Activated CD8-positive, alpha-beta memory T cell treated with anti-CD3 and anti-CD28 coated beads, Interleukin-2, amount 10 ng/mL, durations not matched to agents 7 days and 5 days (primary cell): ENCODE measurements at regions not wholly inside any gene's neighbourhood (a gene's known extent, or its start where the extent isn't known, plus 50 kb on each side); places are given as distances from the start of the nearest gene placed in this dataset.

ENCODE experiments used
- ATAC-seq: fragments of 150-1000 bp; cut with Tn5 transposase; one replicate; pipeline ENCODE4 v1.10.0; 2021; ENCODE audit warnings: moderate library complexity
- CTCF ChIA-PET: fragments of 350-600 bp; sonication (Branson Sonifier 250); formaldehyde crosslinking; loops from one replicate; lab custom pipeline; 2021; ENCODE audit warnings: antibody characterized with exemption; lab: Charles Lee
- DNase-seq: peaks from one replicate; pipeline ENCODE4 v3.0.0-alpha.2; 2020
- H3K27ac Mint-ChIP-seq: one replicate; pipeline ENCODE4 v1.8.0; 2021; ENCODE audit warnings: mild to moderate bottlenecking, mixed read lengths
- H3K27me3 Mint-ChIP-seq: one replicate; pipeline ENCODE4 v1.8.0; 2021; ENCODE audit warnings: mixed read lengths
- H3K36me3 Mint-ChIP-seq: one replicate; pipeline ENCODE4 v1.8.0; 2021; ENCODE audit warnings: mild to moderate bottlenecking, mixed read lengths
- H3K4me1 Mint-ChIP-seq: one replicate; pipeline ENCODE4 v1.8.0; 2021; ENCODE audit warnings: mixed read lengths
- H3K4me3 Mint-ChIP-seq: one replicate; pipeline ENCODE4 v1.8.0; 2021; ENCODE audit warnings: mild to moderate bottlenecking, moderate library complexity, mixed read lengths
- H3K9me3 Mint-ChIP-seq: one replicate; pipeline ENCODE4 v1.8.0; 2022; ENCODE audit warnings: low read depth, mixed read lengths

GRCh38 chr4:181151856-181152255, 1091.3 kb upstream of the TENM3 start:
- CTCF ChIA-PET: no interaction called here
- Mint-ChIP-seq H3K36me3 (no peaks in the 10 kb centered on the region), H3K9me3 (no peaks in the 10 kb centered on the region), H3K4me3 (no peak overlapping the region), H3K27ac (no peak overlapping the region), H3K27me3 (no peaks in the 10 kb centered on the region), H3K4me1 (peaks cover 1% of the 10 kb centered on the region)
- DNase-seq (no peak), ATAC-seq (no peak)

DNA sequence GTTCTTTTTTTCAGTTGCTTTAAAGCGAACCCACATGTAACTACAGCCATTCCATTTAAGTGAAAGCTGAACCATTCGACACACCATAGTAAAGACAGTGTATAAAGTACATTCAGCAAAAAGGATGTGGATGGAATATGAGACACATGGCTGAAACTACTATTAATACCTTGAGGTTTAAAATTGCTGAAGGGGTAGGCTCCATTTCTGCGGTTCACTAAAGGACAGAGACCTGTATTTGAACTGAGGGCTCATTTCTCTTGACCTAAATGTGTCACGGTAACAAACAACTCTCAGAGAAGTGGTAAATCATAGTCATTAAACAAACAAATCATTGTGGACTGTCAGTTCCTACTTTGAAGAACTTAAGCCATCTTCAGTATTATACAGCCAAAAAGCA, 1085.6 kb upstream of the TENM3 start:
- Mint-ChIP-seq H3K36me3 (no peaks in the 10 kb centered on the region), H3K27ac (no peak overlapping the region), H3K4me1 (no peaks in the 10 kb centered on the region), H3K4me3 (no peak overlapping the region), H3K27me3 (no peaks in the 10 kb centered on the region), H3K9me3 (no peaks in the 10 kb centered on the region)
- CTCF ChIA-PET: no interaction called here
- DNase-seq (no peak), ATAC-seq (no peak)

GRCh38 chr4:181158971-181159370, 1084.2 kb upstream of the TENM3 start:
- Mint-ChIP-seq H3K4me3 (no peak overlapping the region), H3K27me3 (no peaks in the 10 kb centered on the region), H3K4me1 (no peaks in the 10 kb centered on the region), H3K9me3 (no peaks in the 10 kb centered on the region), H3K36me3 (no peaks in the 10 kb centered on the region), H3K27ac (no peak overlapping the region)
- CTCF ChIA-PET: no interaction called here
- ATAC-seq (no peak), DNase-seq (no peak)

DNA sequence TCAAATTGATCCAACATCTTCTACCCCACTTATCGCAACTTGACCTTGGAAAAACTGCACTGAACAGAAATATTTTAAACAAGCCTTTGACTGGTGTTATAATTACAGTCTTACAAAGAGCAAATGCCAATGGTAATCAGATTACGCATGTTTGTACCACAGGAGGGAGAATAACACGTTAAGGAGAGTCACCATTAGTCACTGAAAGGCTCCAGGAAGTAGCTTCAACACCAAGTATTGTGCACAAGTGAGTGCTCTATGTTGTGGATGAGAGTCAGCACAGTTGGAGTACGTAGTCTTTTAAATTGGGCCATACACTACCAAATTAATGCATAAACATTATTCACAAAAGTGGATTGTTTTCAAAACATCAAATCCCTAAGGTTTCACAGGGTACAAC, 1081.5 kb upstream of the TENM3 start:
- CTCF ChIA-PET: no interaction called here
- ATAC-seq (no peak), DNase-seq (no peak)
- H3K9me3 Mint-ChIP-seq: no peaks in the 10 kb centered on the region
- no peaks in the 10 kb centered on the region for H3K36me3 Mint-ChIP-seq
- no peaks in the 10 kb centered on the region for H3K4me1 Mint-ChIP-seq
- H3K27me3 Mint-ChIP-seq: no peaks in the 10 kb centered on the region
- no peak overlapping the region for H3K4me3 Mint-ChIP-seq
- H3K27ac Mint-ChIP-seq: no peak overlapping the region

DNA sequence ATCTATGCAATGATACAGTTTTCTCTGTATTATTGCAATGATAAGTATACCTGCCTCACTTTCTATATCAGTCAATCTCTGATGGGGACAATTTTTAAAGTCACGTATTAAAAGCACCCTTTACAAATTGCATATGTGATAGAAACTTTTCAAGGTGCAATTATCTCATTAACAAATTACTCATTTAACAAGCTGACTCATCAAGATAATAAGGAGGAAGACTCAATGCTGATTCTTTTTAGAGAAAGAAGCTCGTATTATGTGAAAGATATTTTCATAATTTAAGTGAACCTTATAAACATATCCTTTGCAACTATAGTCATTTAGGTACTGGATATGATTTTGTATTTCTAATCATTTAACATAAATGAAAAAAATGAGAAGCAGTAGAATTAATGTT, 1080.9 kb upstream of the TENM3 start:
- Mint-ChIP-seq H3K4me1 (no peaks in the 10 kb centered on the region), H3K27me3 (no peaks in the 10 kb centered on the region), H3K36me3 (no peaks in the 10 kb centered on the region), H3K4me3 (no peak overlapping the region), H3K27ac (no peak overlapping the region), H3K9me3 (no peaks in the 10 kb centered on the region)
- CTCF ChIA-PET: no interaction called here
- ATAC-seq (no peak), DNase-seq (no peak)

- Mint-ChIP-seq H3K4me3 (no peak overlapping the region), H3K27ac (no peak overlapping the region), H3K4me1 (no peaks in the 10 kb centered on the region), H3K27me3 (no peaks in the 10 kb centered on the region), H3K9me3 (no peaks in the 10 kb centered on the region), H3K36me3 (no peaks in the 10 kb centered on the region)
- ATAC-seq: no peak
- CTCF ChIA-PET: no interaction called here
- DNase-seq: no peak
These were observed 1080.5 kb upstream of the TENM3 start for GRCh38 chr4:181162676-181163075.

GRCh38 chr4:181166742-181167399, 1076.3 kb upstream of the TENM3 start:
- DNase-seq (no peak), ATAC-seq (no peak)
- Mint-ChIP-seq H3K27me3 (no peaks in the 10 kb centered on the region), H3K27ac (no peak overlapping the region), H3K9me3 (no peaks in the 10 kb centered on the region), H3K4me3 (no peak overlapping the region), H3K4me1 (no peaks in the 10 kb centered on the region), H3K36me3 (no peaks in the 10 kb centered on the region)
- CTCF ChIA-PET: no interaction called here

DNA sequence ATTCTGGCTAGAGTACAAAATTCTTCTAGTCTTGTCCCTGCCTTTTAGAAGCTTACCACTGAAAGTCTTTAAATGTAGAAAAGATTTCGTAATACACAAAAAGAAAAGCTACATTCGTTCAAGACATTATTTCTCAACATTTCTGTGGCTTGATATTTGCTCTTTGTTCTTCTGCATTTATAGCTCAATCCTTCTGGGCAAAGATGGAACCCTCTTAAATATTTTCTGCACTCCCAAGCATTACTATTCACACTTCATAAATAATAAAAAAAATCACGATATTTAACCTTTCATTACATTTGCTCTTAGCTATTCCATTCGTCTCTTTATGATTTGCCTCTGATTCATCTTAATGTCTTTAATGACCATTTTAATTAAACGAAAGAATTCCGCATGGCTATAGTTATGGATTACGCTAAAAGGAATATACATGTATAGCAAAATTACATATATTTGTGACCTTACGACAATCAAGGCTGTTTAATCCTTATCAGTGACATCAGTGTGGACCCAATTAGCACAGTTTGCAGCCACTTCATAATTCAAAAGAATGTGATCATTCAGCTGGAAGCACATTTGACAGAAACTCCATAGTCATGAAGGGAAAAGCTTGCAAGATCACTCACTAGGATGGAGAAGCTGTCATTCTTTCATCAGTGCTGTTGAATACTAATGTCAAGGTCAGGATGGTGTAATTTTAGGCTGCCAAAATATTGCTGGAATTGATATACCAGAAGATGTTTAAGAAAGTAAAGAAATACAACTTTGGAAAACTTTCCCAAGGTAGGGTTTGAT, 1075.0 kb upstream of the TENM3 start:
- Mint-ChIP-seq H3K36me3 (no peaks in the 10 kb centered on the region), H3K4me3 (no peak overlapping the region), H3K4me1 (no peaks in the 10 kb centered on the region), H3K9me3 (no peaks in the 10 kb centered on the region), H3K27ac (no peak overlapping the region), H3K27me3 (no peaks in the 10 kb centered on the region)
- CTCF ChIA-PET: no interaction called here
- no peak for DNase-seq
- ATAC-seq: no peak

DNA sequence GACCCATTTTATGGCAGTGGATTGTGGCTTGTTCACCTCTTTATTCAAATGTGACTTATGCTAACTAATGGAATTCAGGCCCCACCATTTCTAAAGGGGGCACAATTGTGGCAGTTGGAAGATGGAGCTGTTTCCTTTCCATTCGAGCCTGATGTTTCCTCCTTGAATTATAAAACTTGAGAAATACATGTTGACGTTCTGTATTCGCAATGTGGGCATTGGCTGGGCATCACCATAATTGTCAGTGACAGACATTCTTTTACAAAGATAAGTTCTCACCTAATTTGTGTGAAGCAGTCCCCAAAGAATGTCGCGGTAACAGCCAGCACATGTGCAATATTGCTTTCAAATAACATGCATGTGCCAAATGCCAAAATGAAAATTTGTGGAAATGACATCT, 1070.2 kb upstream of the TENM3 start:
- Mint-ChIP-seq H3K27me3 (no peaks in the 10 kb centered on the region), H3K9me3 (peaks cover 2% of the 10 kb centered on the region), H3K27ac (no peak overlapping the region), H3K36me3 (no peaks in the 10 kb centered on the region), H3K4me1 (no peaks in the 10 kb centered on the region), H3K4me3 (no peak overlapping the region)
- ATAC-seq: no peak
- DNase-seq: no peak
- CTCF ChIA-PET: no interaction called here

GRCh38 chr4:181176306-181176705, 1066.9 kb upstream of the TENM3 start:
- no peak overlapping the region for H3K4me3 Mint-ChIP-seq
- H3K27ac Mint-ChIP-seq: no peak overlapping the region
- CTCF ChIA-PET: no interaction called here
- H3K27me3 Mint-ChIP-seq: no peaks in the 10 kb centered on the region
- peaks cover 2% of the 10 kb centered on the region for H3K9me3 Mint-ChIP-seq
- H3K36me3 Mint-ChIP-seq: no peaks in the 10 kb centered on the region
- DNase-seq (no peak), ATAC-seq (no peak)
- no peaks in the 10 kb centered on the region for H3K4me1 Mint-ChIP-seq

DNA sequence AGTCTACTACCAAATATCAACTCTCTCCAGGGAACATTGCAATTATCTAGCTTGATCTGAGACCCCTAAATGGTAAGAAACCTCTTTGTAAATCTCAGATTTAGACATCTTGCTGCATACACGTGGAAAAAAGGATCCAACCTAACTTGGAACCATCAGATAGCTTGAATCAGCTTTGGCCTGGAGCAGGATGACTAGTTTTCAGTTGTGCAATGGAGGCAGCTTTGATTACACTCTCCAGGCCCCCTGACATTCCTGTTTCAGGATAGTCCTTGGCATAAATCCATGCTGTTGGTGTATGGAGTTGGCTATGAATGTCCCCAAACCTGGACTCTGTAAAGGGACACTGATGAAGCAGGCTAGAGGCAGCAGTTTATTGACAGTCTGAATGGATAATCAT, 1061.9 kb upstream of the TENM3 start:
- Mint-ChIP-seq H3K27me3 (no peaks in the 10 kb centered on the region), H3K27ac (no peak overlapping the region), H3K4me1 (no peaks in the 10 kb centered on the region), H3K4me3 (no peak overlapping the region), H3K9me3 (peaks cover 3% of the 10 kb centered on the region), H3K36me3 (no peaks in the 10 kb centered on the region)
- ATAC-seq (no peak), DNase-seq (no peak)
- CTCF ChIA-PET: no interaction called here

DNA sequence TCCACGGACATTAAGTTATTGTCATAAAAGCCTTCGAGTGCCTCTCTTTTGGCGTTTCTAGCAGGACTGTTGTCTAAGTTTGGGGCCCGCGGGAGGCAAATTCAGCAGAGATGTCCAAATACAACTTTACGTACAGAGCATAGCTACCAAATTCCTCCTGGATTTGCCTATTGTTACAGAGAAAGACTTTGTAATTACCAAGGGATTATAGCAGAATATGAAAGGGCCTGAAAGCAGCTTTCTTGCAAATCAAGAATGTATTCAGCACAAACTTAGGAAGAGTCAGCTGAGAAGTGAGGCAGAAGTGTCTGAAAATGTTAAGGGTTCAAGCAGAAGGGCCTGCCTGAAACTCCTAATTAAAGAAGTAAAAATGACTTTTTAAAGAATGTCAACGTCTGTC, 1053.5 kb upstream of the TENM3 start:
- H3K9me3 Mint-ChIP-seq: no peaks in the 10 kb centered on the region
- H3K27ac Mint-ChIP-seq: no peak overlapping the region
- no peak for ATAC-seq
- CTCF ChIA-PET: no interaction called here
- H3K27me3 Mint-ChIP-seq: no peaks in the 10 kb centered on the region
- H3K4me3 Mint-ChIP-seq: no peak overlapping the region
- no peak for DNase-seq
- no peaks in the 10 kb centered on the region for H3K4me1 Mint-ChIP-seq
- no peaks in the 10 kb centered on the region for H3K36me3 Mint-ChIP-seq

DNA sequence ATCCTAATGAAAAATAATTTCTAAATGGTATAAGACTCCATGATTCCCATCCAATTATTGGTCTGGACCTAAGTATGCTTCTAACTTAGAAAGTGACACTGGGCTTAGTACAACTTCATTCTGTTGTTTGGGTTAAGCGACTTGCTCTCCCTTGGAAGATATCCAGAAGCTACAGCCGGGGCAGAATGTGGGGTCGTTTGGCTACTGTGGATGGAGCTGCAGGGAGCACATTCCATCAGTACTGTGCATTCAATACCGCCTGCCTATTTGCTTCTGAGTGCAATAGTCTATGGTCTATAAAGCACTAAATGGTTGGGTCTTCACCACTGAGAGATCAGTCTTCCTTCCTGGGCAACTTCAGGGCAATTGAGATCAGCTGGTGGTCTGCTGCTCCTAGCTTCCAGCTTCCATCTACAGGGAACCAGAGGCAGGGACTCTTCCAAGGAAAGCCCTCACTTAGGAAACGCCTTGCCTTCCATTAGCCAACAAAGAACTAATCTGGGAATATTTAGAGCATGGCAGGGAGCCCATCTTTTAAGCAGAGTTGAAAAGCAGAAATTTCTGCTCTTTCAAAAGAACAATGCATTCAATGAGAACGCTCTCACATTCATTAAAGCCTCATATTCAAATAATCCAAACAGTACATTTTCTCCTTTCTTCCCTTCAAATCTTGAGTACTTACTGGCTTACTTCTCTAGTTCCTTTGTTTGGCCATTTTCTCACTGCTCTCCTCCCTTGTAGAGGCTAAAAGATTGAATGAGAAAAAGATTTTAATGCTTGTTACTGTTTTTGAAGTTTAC, 1049.9 kb upstream of the TENM3 start:
- ATAC-seq: no peak
- H3K27ac Mint-ChIP-seq: no peak overlapping the region
- no peak overlapping the region for H3K4me3 Mint-ChIP-seq
- DNase-seq: no peak
- H3K36me3 Mint-ChIP-seq: no peaks in the 10 kb centered on the region
- H3K4me1 Mint-ChIP-seq: no peaks in the 10 kb centered on the region
- H3K27me3 Mint-ChIP-seq: no peaks in the 10 kb centered on the region
- CTCF ChIA-PET: no interaction called here
- no peaks in the 10 kb centered on the region for H3K9me3 Mint-ChIP-seq

DNA sequence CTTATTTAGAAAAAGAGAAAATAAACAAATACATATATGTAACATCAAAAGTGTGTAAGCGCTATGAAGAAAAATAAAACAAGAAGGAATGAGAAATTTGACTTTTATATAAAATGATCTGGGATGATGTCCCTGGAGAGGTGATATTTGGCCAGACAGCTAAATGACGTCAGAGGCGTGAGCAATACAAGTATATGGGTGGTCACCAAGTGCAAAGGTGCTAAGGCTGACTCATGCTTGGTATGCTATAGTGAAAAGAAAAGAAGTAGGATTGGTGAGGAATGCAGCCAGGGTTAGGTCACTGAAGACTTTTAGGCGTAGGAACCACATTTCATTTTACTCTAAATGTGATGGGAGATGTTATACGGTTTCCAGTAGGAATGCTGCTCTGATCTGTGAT, 1049.1 kb upstream of the TENM3 start:
- no peak overlapping the region for H3K4me3 Mint-ChIP-seq
- H3K27me3 Mint-ChIP-seq: no peaks in the 10 kb centered on the region
- CTCF ChIA-PET: no interaction called here
- no peaks in the 10 kb centered on the region for H3K36me3 Mint-ChIP-seq
- DNase-seq: no peak
- no peaks in the 10 kb centered on the region for H3K4me1 Mint-ChIP-seq
- H3K27ac Mint-ChIP-seq: no peak overlapping the region
- no peak for ATAC-seq
- H3K9me3 Mint-ChIP-seq: peaks cover 4% of the 10 kb centered on the region
